ENCODE measurements at regions not wholly inside any gene's neighbourhood (a gene's known extent, or its start where the extent isn't known, plus 50 kb on each side); places are given as distances from the start of the nearest gene placed in this dataset.

GRCh38 chr6:144335311-144335861, 50.3 kb downstream of the UTRN start:
- TF ChIP-seq CTCF (IDR thresholded peaks at IDR 0.05) (no peak), POLR2A (IDR thresholded peaks at IDR 0.05) (no peak), EP300 (IDR thresholded peaks at IDR 0.05) (no peak), POLR2AphosphoS5 (IDR thresholded peaks at IDR 0.05) (no peak)
- H3K36me3 ChIP-seq = no peaks in the 10 kb centered on the region
- ATAC-seq = no peak
- peaks cover 0 to 66% (median 12%) of the 10 kb centered on the region in 3 donors for H3K4me1 ChIP-seq
- 62 to 73% methylated on average over 3 to 5 of the region's 5 CpGs for WGBS, 2 donors (ENCODE audit: low coverage in 1 of 2)
- H3K9me3 ChIP-seq = no peaks in the 10 kb centered on the region
- H3K27me3 ChIP-seq = no peaks in the 10 kb centered on the region
- no peak overlapping the region for H3K27ac ChIP-seq
- H3K4me3 ChIP-seq = no peak overlapping the region

- no peak overlapping the region for H3K4me3 ChIP-seq
- peaks cover 0 to 66% (median 17%) of the 10 kb centered on the region in 3 donors for H3K4me1 ChIP-seq
- ATAC-seq = no peak
- no peaks in the 10 kb centered on the region for H3K9me3 ChIP-seq
- no peaks in the 10 kb centered on the region for H3K36me3 ChIP-seq
- no peaks in the 10 kb centered on the region for H3K27me3 ChIP-seq
- H3K27ac ChIP-seq = no peak overlapping the region
- 50 to 100% methylated on average over 1 to 5 of the region's 5 CpGs for WGBS, 2 donors (ENCODE audit: low coverage in 1 of 2)
- no peak for TF ChIP-seq POLR2A (IDR thresholded peaks at IDR 0.05)
These were observed 50.8 kb downstream of the UTRN start for GRCh38 chr6:144335914-144336313.

GRCh38 chr6:144336900-144337299, 51.8 kb downstream of the UTRN start:
- no peak overlapping the region for H3K27ac ChIP-seq
- H3K4me3 ChIP-seq = no peak overlapping the region
- ATAC-seq = no peak
- no peaks in the 10 kb centered on the region for H3K27me3 ChIP-seq
- no peaks in the 10 kb centered on the region for H3K36me3 ChIP-seq
- H3K4me1 ChIP-seq = peaks cover 0 to 66% (median 19%) of the 10 kb centered on the region in 3 donors
- H3K9me3 ChIP-seq = no peaks in the 10 kb centered on the region
- WGBS, 2 donors (ENCODE audit: low coverage in 1 of 2) = 100% methylated on average over 2 of the region's 2 CpGs; no CpG with 5 or more reads in 1 of the 2 donors
- no peak for TF ChIP-seq POLR2A (IDR thresholded peaks at IDR 0.05)
- TF ChIP-seq EP300 (IDR thresholded peaks at IDR 0.05) = no peak
- no peak for TF ChIP-seq POLR2AphosphoS5 (IDR thresholded peaks at IDR 0.05)
- no peak for TF ChIP-seq CTCF (IDR thresholded peaks at IDR 0.05)

GRCh38 chr6:144338474-144338873, 53.3 kb downstream of the UTRN start:
- no peak overlapping the region for H3K27ac ChIP-seq
- H3K27me3 ChIP-seq = no peaks in the 10 kb centered on the region
- H3K4me3 ChIP-seq = no peak overlapping the region
- peaks cover 0 to 66% (median 19%) of the 10 kb centered on the region in 3 donors for H3K4me1 ChIP-seq
- H3K9me3 ChIP-seq = no peaks in the 10 kb centered on the region
- 97 to 98% methylated on average over 6 of the region's 6 CpGs for WGBS, 2 donors (ENCODE audit: low coverage in 1 of 2)
- ATAC-seq = no peak
- no peak for TF ChIP-seq POLR2A (IDR thresholded peaks at IDR 0.05)
- H3K36me3 ChIP-seq = no peaks in the 10 kb centered on the region

- H3K4me1 ChIP-seq = peaks cover 0 to 63% (median 19%) of the 10 kb centered on the region in 3 donors
- no peaks in the 10 kb centered on the region for H3K36me3 ChIP-seq
- H3K27me3 ChIP-seq = no peaks in the 10 kb centered on the region
- peak overlapping the region in 1 of 4 donors; percentile 37 for H3K27ac ChIP-seq
- H3K9me3 ChIP-seq = no peaks in the 10 kb centered on the region
- H3K4me3 ChIP-seq = no peak overlapping the region
- no peak for ATAC-seq
- no peak for TF ChIP-seq POLR2AphosphoS5 (IDR thresholded peaks at IDR 0.05)
- TF ChIP-seq POLR2A (IDR thresholded peaks at IDR 0.05) = no peak
- TF ChIP-seq CTCF (IDR thresholded peaks at IDR 0.05) = no peak
- TF ChIP-seq EP300 (IDR thresholded peaks at IDR 0.05) = no peak
These were observed 54.0 kb downstream of the UTRN start for GRCh38 chr6:144338951-144339700.

All from gastroesophageal sphincter (tissue), 4 donors.